GM12873 (cell line): ENCODE measurements at regions not wholly inside any gene's neighbourhood (a gene's known extent, or its start where the extent isn't known, plus 50 kb on each side); places are given as distances from the start of the nearest gene placed in this dataset.

Source experiments
- CTCF ChIP-seq: IDR thresholded peaks from 2 replicates; pipeline ENCODE4 v1.5.1; 2012; ENCODE audit warnings: low read depth, mild to moderate bottlenecking, moderate library complexity, low read length, control low read depth; ENCODE audit not compliant: insufficient read depth; ENCODE audit errors: missing control alignments

GRCh38 chr13:66071029-66071428, 1159.1 kb downstream of the PCDH9 start:
- TF ChIP-seq CTCF = no peak

GRCh38 chr13:66069570-66069969, 1160.6 kb downstream of the PCDH9 start:
- no peak for TF ChIP-seq CTCF

- no peak for TF ChIP-seq CTCF
Measured at GRCh38 chr13:66068683-66069082, 1161.5 kb downstream of the PCDH9 start.

GRCh38 chr13:66048888-66049287, 1181.2 kb downstream of the PCDH9 start:
- no peak for TF ChIP-seq CTCF

- TF ChIP-seq CTCF = no peak
Measured at GRCh38 chr13:66040506-66040905, 1189.6 kb downstream of the PCDH9 start.

GRCh38 chr13:66037096-66037495, 1193.0 kb downstream of the PCDH9 start:
- no peak for TF ChIP-seq CTCF

GRCh38 chr13:66036636-66037035, 1193.5 kb downstream of the PCDH9 start:
- no peak for TF ChIP-seq CTCF
